NCI-H1105 treated with DMSO at 0.1 percent for 48 hours (cell line): ENCODE measurements at regions not wholly inside any gene's neighbourhood (a gene's known extent, or its start where the extent isn't known, plus 50 kb on each side); places are given as distances from the start of the nearest gene placed in this dataset.

Experiments
- DNase-seq: peaks from one replicate; lab custom pipeline; 2025; lab: John Stamatoyannopoulos, UW

- DNase-seq, result no peak
These were observed 363.9 kb downstream of the PREX1 start for GRCh38 chr20:48463916-48464315.

- DNase-seq, result no peak
These were observed 364.6 kb downstream of the PREX1 start for GRCh38 chr20:48463096-48463720.

GRCh38 chr20:48461735-48462119 lies 366.1 kb downstream of the PREX1 start:
- no peak for DNase-seq

- no peak for DNase-seq
These were observed 366.6 kb downstream of the PREX1 start for GRCh38 chr20:48461091-48461734.

- DNase-seq, result no peak
These were observed 367.1 kb downstream of the PREX1 start for GRCh38 chr20:48460681-48461080.

GRCh38 chr20:48459722-48460395 lies 367.9 kb downstream of the PREX1 start:
- no peak for DNase-seq

GRCh38 chr20:48458601-48459385 lies 369.0 kb downstream of the PREX1 start:
- DNase-seq, result no peak

GRCh38 chr20:48458003-48458377 lies 369.8 kb downstream of the PREX1 start:
- no peak for DNase-seq

- DNase-seq, result no peak
These were observed 370.4 kb downstream of the PREX1 start for GRCh38 chr20:48457193-48458002.

- DNase-seq, result no peak
These were observed 371.2 kb downstream of the PREX1 start for GRCh38 chr20:48456366-48457192.

GRCh38 chr20:48455651-48456365 lies 372.0 kb downstream of the PREX1 start:
- DNase-seq, result no peak

- no peak for DNase-seq
These were observed 372.9 kb downstream of the PREX1 start for GRCh38 chr20:48454671-48455490.

GRCh38 chr20:48453477-48454093 lies 374.2 kb downstream of the PREX1 start:
- no peak for DNase-seq

- no peak for DNase-seq
These were observed 376.4 kb downstream of the PREX1 start for GRCh38 chr20:48451401-48451800.

GRCh38 chr20:48448666-48449600 lies 378.9 kb downstream of the PREX1 start:
- DNase-seq, result no peak

- DNase-seq, result no peak
These were observed 380.3 kb downstream of the PREX1 start for GRCh38 chr20:48447456-48447855.

- no peak for DNase-seq
These were observed 382.0 kb downstream of the PREX1 start for GRCh38 chr20:48445827-48446226.

GRCh38 chr20:48444249-48444648 lies 383.6 kb downstream of the PREX1 start:
- no peak for DNase-seq
